ENCODE measurements at regions not wholly inside any gene's neighbourhood (a gene's known extent, or its start where the extent isn't known, plus 50 kb on each side); places are given as distances from the start of the nearest gene placed in this dataset.

DNA sequence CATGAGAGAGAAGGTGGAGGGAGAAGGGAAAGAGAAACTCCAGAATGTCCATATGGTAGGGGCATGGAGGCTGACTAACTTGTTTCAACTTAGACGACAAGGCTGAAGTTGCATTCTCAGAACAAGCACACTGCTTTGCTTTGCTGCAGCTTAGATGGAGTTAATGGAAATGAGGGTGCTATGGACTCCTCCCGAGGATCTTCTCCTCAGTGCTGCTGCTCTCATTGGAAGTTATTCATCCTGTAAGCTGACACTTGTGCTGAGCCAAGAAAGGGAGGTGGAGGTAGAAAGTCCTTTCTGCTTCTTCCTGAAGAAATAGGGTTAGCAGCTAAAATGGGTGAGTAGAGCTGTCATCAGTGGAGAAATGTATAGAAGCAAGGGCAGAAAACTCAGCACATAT, 215.3 kb downstream of the SEC16B start:
- TF ChIP-seq, protein P1, sequence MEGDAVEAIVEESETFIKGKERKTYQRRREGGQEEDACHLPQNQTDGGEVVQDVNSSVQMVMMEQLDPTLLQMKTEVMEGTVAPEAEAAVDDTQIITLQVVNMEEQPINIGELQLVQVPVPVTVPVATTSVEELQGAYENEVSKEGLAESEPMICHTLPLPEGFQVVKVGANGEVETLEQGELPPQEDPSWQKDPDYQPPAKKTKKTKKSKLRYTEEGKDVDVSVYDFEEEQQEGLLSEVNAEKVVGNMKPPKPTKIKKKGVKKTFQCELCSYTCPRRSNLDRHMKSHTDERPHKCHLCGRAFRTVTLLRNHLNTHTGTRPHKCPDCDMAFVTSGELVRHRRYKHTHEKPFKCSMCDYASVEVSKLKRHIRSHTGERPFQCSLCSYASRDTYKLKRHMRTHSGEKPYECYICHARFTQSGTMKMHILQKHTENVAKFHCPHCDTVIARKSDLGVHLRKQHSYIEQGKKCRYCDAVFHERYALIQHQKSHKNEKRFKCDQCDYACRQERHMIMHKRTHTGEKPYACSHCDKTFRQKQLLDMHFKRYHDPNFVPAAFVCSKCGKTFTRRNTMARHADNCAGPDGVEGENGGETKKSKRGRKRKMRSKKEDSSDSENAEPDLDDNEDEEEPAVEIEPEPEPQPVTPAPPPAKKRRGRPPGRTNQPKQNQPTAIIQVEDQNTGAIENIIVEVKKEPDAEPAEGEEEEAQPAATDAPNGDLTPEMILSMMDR (IDR thresholded peaks at IDR 0.05; ENCODE audit: insufficient read depth, low read length), result no peak
- no peak for TF ChIP-seq POLR2AphosphoS5 (IDR thresholded peaks at IDR 0.05; ENCODE audit: low read depth)
